ENCODE measurements at regions not wholly inside any gene's neighbourhood (a gene's known extent, or its start where the extent isn't known, plus 50 kb on each side); places are given as distances from the start of the nearest gene placed in this dataset.

GRCh38 chr2:54394392-54394791, 61.7 kb upstream of the SPTBN1 start:
- no peaks in the 10 kb centered on the region for H3K9me3 ChIP-seq
- no peak overlapping the region for H3K27ac ChIP-seq
- H3K4me1 ChIP-seq: no peaks in the 10 kb centered on the region
- no peak overlapping the region for H3K4me3 ChIP-seq
- H3K36me3 ChIP-seq: no peaks in the 10 kb centered on the region
- intact Hi-C loops (cut with DNase I; ENCODE audit: low total_unique reads): no loop called here
- TF ChIP-seq CTCF (IDR thresholded peaks at IDR 0.05): no peak
- no peak for DNase-seq
- no peaks in the 10 kb centered on the region for H3K27me3 ChIP-seq

- no peak for TF ChIP-seq CTCF (IDR thresholded peaks at IDR 0.05)
- H3K27ac ChIP-seq: no peak overlapping the region
- intact Hi-C loops (cut with DNase I; ENCODE audit: low total_unique reads): no loop called here
These were observed 60.0 kb upstream of the SPTBN1 start for GRCh38 chr2:54396107-54396506.

GRCh38 chr2:54396798-54397197, 59.3 kb upstream of the SPTBN1 start:
- Histone ChIP-seq H3K9me3 (no peaks in the 10 kb centered on the region), H3K27me3 (no peaks in the 10 kb centered on the region), H3K4me1 (peaks cover 0 to 1% (median 0%) of the 10 kb centered on the region in 4 donors), H3K27ac (no peak overlapping the region), H3K4me3 (no peak overlapping the region), H3K36me3 (no peaks in the 10 kb centered on the region)
- no peak for DNase-seq
- no peak for TF ChIP-seq CTCF (IDR thresholded peaks at IDR 0.05)
- intact Hi-C loops (cut with DNase I; ENCODE audit: low total_unique reads): no loop called here

More at GRCh38 chr2:54396107-54396506, 60.0 kb upstream of the SPTBN1 start:
- Histone ChIP-seq H3K36me3 (no peaks in the 10 kb centered on the region), H3K9me3 (no peaks in the 10 kb centered on the region), H3K27me3 (no peaks in the 10 kb centered on the region), H3K4me3 (no peak overlapping the region), H3K4me1 (no peaks in the 10 kb centered on the region)
- no peak for DNase-seq

GRCh38 chr2:54397426-54397825, 58.7 kb upstream of the SPTBN1 start:
- H3K4me1 ChIP-seq: peaks cover 0 to 6% (median 2%) of the 10 kb centered on the region in 4 donors
- no peaks in the 10 kb centered on the region for H3K9me3 ChIP-seq
- intact Hi-C loops (cut with DNase I; ENCODE audit: low total_unique reads): no loop called here
- no peak for TF ChIP-seq CTCF (IDR thresholded peaks at IDR 0.05)
- H3K4me3 ChIP-seq: no peak overlapping the region
- no peaks in the 10 kb centered on the region for H3K27me3 ChIP-seq
- H3K36me3 ChIP-seq: no peaks in the 10 kb centered on the region
- no peak for DNase-seq
- H3K27ac ChIP-seq: no peak overlapping the region

- peak overlapping the region; percentile 38 to 55 for H3K27ac ChIP-seq
- H3K9me3 ChIP-seq: no peaks in the 10 kb centered on the region
- H3K36me3 ChIP-seq: no peaks in the 10 kb centered on the region
- intact Hi-C loops (cut with DNase I; ENCODE audit: low total_unique reads): no loop called here
- DNase-seq: no peak
- no peak overlapping the region for H3K4me3 ChIP-seq
- H3K4me1 ChIP-seq: peaks cover 0 to 9% (median 3%) of the 10 kb centered on the region in 4 donors
- no peaks in the 10 kb centered on the region for H3K27me3 ChIP-seq
- TF ChIP-seq CTCF (IDR thresholded peaks at IDR 0.05): no peak
These were observed 54.6 kb upstream of the SPTBN1 start for GRCh38 chr2:54401554-54401953.

- intact Hi-C loops (cut with DNase I; ENCODE audit: low total_unique reads): no loop called here
- Histone ChIP-seq H3K27me3 (no peaks in the 10 kb centered on the region), H3K9me3 (no peaks in the 10 kb centered on the region), H3K4me3 (no peak overlapping the region), H3K4me1 (peaks cover 0 to 9% (median 3%) of the 10 kb centered on the region in 4 donors), H3K27ac (peak overlapping the region; percentile 38 to 55), H3K36me3 (no peaks in the 10 kb centered on the region)
- peak; percentile 55 to 69 for DNase-seq
- no peak for TF ChIP-seq CTCF (IDR thresholded peaks at IDR 0.05)
These were observed 53.8 kb upstream of the SPTBN1 start for GRCh38 chr2:54402350-54402749.
